Right ventricle myocardium superior (tissue), 1 donor: ENCODE measurements at regions not wholly inside any gene's neighbourhood (a gene's known extent, or its start where the extent isn't known, plus 50 kb on each side); places are given as distances from the start of the nearest gene placed in this dataset.

Experiments
- ATAC-seq: fragments of 200-7000 bp; cut with Tn5 transposase; one replicate; pipeline ENCODE4 v1.9.1; 2020; ENCODE audit warnings: mild to moderate bottlenecking; ENCODE audit not compliant: poor library complexity
- DNase-seq: peaks from one replicate; pipeline ENCODE4 v3.0.0-alpha.2; 2020
- intact Hi-C: fragments of 100-400 bp; cut with DNase I; formaldehyde crosslinking; loops from one replicate; pipeline ENCODE4 v1.11.2; 2022
- donor health status: DM: no; HTN: yes; CAD: no; lungs with severe emphysema.

- intact Hi-C loops, result no loop called here
- DNase-seq (no peak), ATAC-seq (no peak)
Measured at GRCh38 chr1:54456921-54457529, 50.8 kb upstream of the SSBP3 start.

- DNase-seq, result no peak
- no peak for ATAC-seq
- intact Hi-C loops, result no loop called here
Measured at GRCh38 chr1:54456361-54456760, 50.2 kb upstream of the SSBP3 start.
